K562 (cell line): ENCODE measurements at regions not wholly inside any gene's neighbourhood (a gene's known extent, or its start where the extent isn't known, plus 50 kb on each side); places are given as distances from the start of the nearest gene placed in this dataset.

Experiments
- CTCF ChIP-seq, 3 experiments: IDR thresholded peaks in 2 of 3; conservative IDR thresholded peaks in 1 of 3; 2 replicates each; pipeline ENCODE4 v1.5.1; 2011 to 2012; ENCODE audit warnings: low read length in 3 of 3, mild to moderate bottlenecking in 3 of 3, control low read depth in 2 of 3, improper control_type of control experiment in 1 of 3, inconsistent platforms in 1 of 3, low read depth in 1 of 3, mixed read lengths in 1 of 3, moderate library complexity in 1 of 3; ENCODE audit not compliant: insufficient read depth in 2 of 3
- GMEB1 ChIP-seq: fragments of 250-450 bp; sonication (Bioruptor Pico); IDR thresholded peaks from 2 replicates; pipeline ENCODE4 v1.4.0; 2020; ENCODE audit warnings: mild to moderate bottlenecking
- POLR2AphosphoS5 ChIP-seq: IDR thresholded peaks from 2 replicates; pipeline ENCODE4 v1.6.1; 2011; ENCODE audit warnings: mild to moderate bottlenecking, low read depth, low read length, moderate library complexity; ENCODE audit not compliant: control insufficient read depth, insufficient read depth
- ZNF146 ChIP-seq: IDR thresholded peaks from one replicate; pipeline ENCODE4 v1.6.1; 2018; ENCODE audit warnings: missing compliant biosample characterization; ENCODE audit not compliant: unreplicated experiment

DNA sequence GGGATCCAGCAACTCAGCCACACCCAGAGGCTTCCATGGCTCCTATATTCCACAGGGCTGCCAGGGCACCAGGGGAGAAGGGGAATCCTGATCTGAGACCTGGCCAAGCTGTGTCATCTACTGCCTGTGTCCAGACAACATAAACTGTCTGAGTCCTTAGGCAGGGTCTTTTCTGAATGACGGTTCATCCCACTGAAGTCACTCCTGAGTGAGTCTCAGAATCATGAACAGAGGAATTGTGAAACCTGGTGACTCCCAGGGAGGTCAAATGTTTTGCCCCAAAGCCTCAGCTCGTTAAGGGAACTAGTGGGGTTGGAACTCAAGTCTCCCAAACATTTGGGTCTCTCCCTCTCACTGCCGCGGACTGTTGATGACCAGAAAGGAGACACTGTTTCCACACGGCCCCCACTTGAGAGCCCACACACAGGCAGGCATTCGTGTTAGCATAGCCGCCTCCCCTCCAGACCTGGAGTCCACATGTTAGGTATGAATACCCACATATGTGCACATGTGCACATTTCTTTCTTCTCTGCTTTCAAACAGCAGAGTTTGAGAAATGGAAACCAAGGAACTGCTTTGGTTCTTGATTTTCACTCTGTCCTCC lies 87.2 kb upstream of the KCNK12 start:
- TF ChIP-seq CTCF (IDR thresholded peaks at IDR 0.05 in 2 of 3, conservative IDR thresholded peaks at IDR 0.05 in 1 of 3; ENCODE audit: insufficient read depth in 2 of 3, low read depth in 1 of 3, low read length in 3 of 3) (no peak), ZNF146 (CRISPR knock-in tag) (no peak), POLR2AphosphoS5 (no peak), GMEB1 (CRISPR knock-in tag) (no peak)
